PC-3 (cell line): ENCODE measurements at regions not wholly inside any gene's neighbourhood (a gene's known extent, or its start where the extent isn't known, plus 50 kb on each side); places are given as distances from the start of the nearest gene placed in this dataset.

Experiments used
- ATAC-seq: fragments of 200-7000 bp; cut with Tn5 transposase; 2 replicates; pipeline ENCODE4 v1.9.1; 2020; ENCODE audit warnings: mild to moderate bottlenecking, moderate library complexity
- BruUV-seq: library from RNA; stranded (reverse); fragments of 400-500 nt; replicated peaks from 2 replicates; lab custom pipeline; 2021; lab: Mats Ljungman, UMichigan
- CTCF ChIA-PET: fragments of 300-600 bp; sonication (Branson Sonifier 250); formaldehyde crosslinking; loops from one replicate; lab custom pipeline; 2022; ENCODE audit warnings: antibody characterized with exemption; lab: Charles Lee
- POLR2A ChIA-PET: fragments of 300-600 bp; sonication (Branson Sonifier 250); formaldehyde crosslinking; loops from one replicate; lab custom pipeline; 2022; ENCODE audit warnings: antibody characterized with exemption; ENCODE audit not compliant: unreplicated experiment; lab: Charles Lee
- DNase-seq: peaks from one replicate; pipeline ENCODE4 v3.0.0-alpha.2; 2015
- H2AFZ ChIP-seq: fragments of 300-600 bp; sonication (generic); 2 replicates; pipeline ENCODE4 v1.6.0; 2016; ENCODE audit warnings: antibody characterized with exemption, low read length
- H3F3A ChIP-seq: fragments of 300-600 bp; sonication (generic); one replicate; pipeline ENCODE4 v1.6.0; 2017; ENCODE audit warnings: antibody characterized with exemption, low read length, control low read depth, mild to moderate bottlenecking; ENCODE audit not compliant: unreplicated experiment
- H3K27ac ChIP-seq: fragments of 300-600 bp; sonication (generic); 2 replicates; pipeline ENCODE4 v1.5.1; 2016; ENCODE audit warnings: mild to moderate bottlenecking, low read length
- H3K27me3 ChIP-seq: fragments of 300-600 bp; sonication (generic); 2 replicates; pipeline ENCODE4 v1.6.1; 2016; ENCODE audit warnings: low read length, mixed read lengths
- H3K36me3 ChIP-seq: fragments of 300-600 bp; sonication (generic); 2 replicates; pipeline ENCODE4 v1.6.1; 2016; ENCODE audit warnings: low read depth, mixed run types, low read length, mixed read lengths
- H3K4me1 ChIP-seq: fragments of 300-600 bp; sonication (generic); 2 replicates; pipeline ENCODE4 v1.5.1; 2016; ENCODE audit warnings: low read length; ENCODE audit not compliant: insufficient read depth
- H3K4me2 ChIP-seq: fragments of 300-600 bp; sonication (generic); 2 replicates; pipeline ENCODE4 v1.6.0; 2016; ENCODE audit warnings: low read length
- H3K4me3 ChIP-seq: fragments of 300-600 bp; sonication (generic); 2 replicates; pipeline ENCODE4 v1.5.1; 2016; ENCODE audit warnings: mild to moderate bottlenecking, low read length, mixed read lengths
- H3K79me2 ChIP-seq: fragments of 300-600 bp; sonication (generic); 2 replicates; pipeline ENCODE4 v1.6.1; 2017; ENCODE audit warnings: low read length, mixed read lengths
- H3K9ac ChIP-seq: fragments of 300-600 bp; sonication (generic); 2 replicates; pipeline ENCODE4 v1.6.0; 2016; ENCODE audit warnings: mild to moderate bottlenecking, low read length
- H3K9me2 ChIP-seq: fragments of 300-600 bp; sonication (generic); replicated peaks from 2 replicates; pipeline ENCODE4 v1.6.1; 2016; ENCODE audit warnings: mixed run types, low read length, mixed read lengths
- H3K9me3 ChIP-seq: fragments of 300-600 bp; sonication (generic); 2 replicates; pipeline ENCODE4 v1.6.1; 2016; ENCODE audit warnings: low read length, mixed read lengths
- H4K20me1 ChIP-seq: fragments of 300-600 bp; sonication (generic); 2 replicates; pipeline ENCODE4 v1.6.1; 2016; ENCODE audit warnings: low read length, mixed read lengths
- CTCF ChIP-seq: fragments of 300-600 bp; sonication (generic); conservative IDR thresholded peaks from 2 replicates; pipeline ENCODE4 v1.5.1; 2017; ENCODE audit warnings: antibody characterized with exemption, low read depth, mild to moderate bottlenecking, low read length
- EZH2 ChIP-seq: fragments of 300-600 bp; sonication (generic); IDR thresholded peaks from one replicate; pipeline ENCODE4 v1.6.1; 2017; ENCODE audit warnings: antibody characterized with exemption, mild to moderate bottlenecking, low read length; ENCODE audit not compliant: unreplicated experiment
- EZH2phosphoT487 ChIP-seq: fragments of 300-600 bp; sonication (generic); IDR thresholded peaks from 2 replicates; pipeline ENCODE4 v1.6.1; 2018; ENCODE audit warnings: mild to moderate bottlenecking, antibody characterized with exemption, low read length, borderline replicate concordance
- intact Hi-C: fragments of 100-400 bp; cut with micrococcal nuclease; formaldehyde crosslinking; loops from 2 replicates; pipeline ENCODE4 v1.9.0; 2023

GRCh38 chr2:126761256-126761980, 105.5 kb downstream of the GYPC start:
- CTCF ChIA-PET: no interaction called here
- no peaks in the 10 kb centered on the region for H3F3A ChIP-seq
- H3K27ac ChIP-seq: no peak overlapping the region
- BruUV-seq: no TSS peak
- intact Hi-C loops: no loop called here
- H3K4me2 ChIP-seq: no peak overlapping the region
- H3K4me3 ChIP-seq: no peak overlapping the region
- no peaks in the 10 kb centered on the region for H3K9me2 ChIP-seq
- DNase-seq (no peak), ATAC-seq (no peak)
- no peaks in the 10 kb centered on the region for H3K4me1 ChIP-seq
- no peak overlapping the region for H2AFZ ChIP-seq
- no peak overlapping the region for H3K9ac ChIP-seq
- H3K79me2 ChIP-seq: no peaks in the 10 kb centered on the region
- H3K9me3 ChIP-seq: no peaks in the 10 kb centered on the region
- no peaks in the 10 kb centered on the region for H3K36me3 ChIP-seq
- TF ChIP-seq EZH2phosphoT487 (no peak), CTCF (no peak), EZH2 (no peak)
- no peaks in the 10 kb centered on the region for H3K27me3 ChIP-seq
- POLR2A ChIA-PET: no interaction called here
- H4K20me1 ChIP-seq: no peaks in the 10 kb centered on the region

GRCh38 chr2:126761981-126762878, 106.3 kb downstream of the GYPC start:
- no TSS peak for BruUV-seq
- Histone ChIP-seq H3F3A (no peaks in the 10 kb centered on the region), H3K27me3 (peaks cover 3% of the 10 kb centered on the region; the same call in 1 of the 2 replicates), H2AFZ (no peak overlapping the region), H3K9me3 (no peaks in the 10 kb centered on the region), H4K20me1 (no peaks in the 10 kb centered on the region), H3K9me2 (no peaks in the 10 kb centered on the region), H3K36me3 (no peaks in the 10 kb centered on the region), H3K4me3 (no peak overlapping the region), H3K4me1 (no peaks in the 10 kb centered on the region), H3K9ac (no peak overlapping the region), H3K79me2 (no peaks in the 10 kb centered on the region), H3K27ac (no peak overlapping the region), H3K4me2 (no peak overlapping the region)
- POLR2A ChIA-PET: no interaction called here
- ATAC-seq: no peak
- CTCF ChIA-PET: no interaction called here
- no peak for DNase-seq
- intact Hi-C loops: no loop called here
- no peak for TF ChIP-seq EZH2phosphoT487
- TF ChIP-seq EZH2: no peak
- TF ChIP-seq CTCF: no peak
